ENCODE measurements at regions not wholly inside any gene's neighbourhood (a gene's known extent, or its start where the extent isn't known, plus 50 kb on each side); places are given as distances from the start of the nearest gene placed in this dataset.

DNA sequence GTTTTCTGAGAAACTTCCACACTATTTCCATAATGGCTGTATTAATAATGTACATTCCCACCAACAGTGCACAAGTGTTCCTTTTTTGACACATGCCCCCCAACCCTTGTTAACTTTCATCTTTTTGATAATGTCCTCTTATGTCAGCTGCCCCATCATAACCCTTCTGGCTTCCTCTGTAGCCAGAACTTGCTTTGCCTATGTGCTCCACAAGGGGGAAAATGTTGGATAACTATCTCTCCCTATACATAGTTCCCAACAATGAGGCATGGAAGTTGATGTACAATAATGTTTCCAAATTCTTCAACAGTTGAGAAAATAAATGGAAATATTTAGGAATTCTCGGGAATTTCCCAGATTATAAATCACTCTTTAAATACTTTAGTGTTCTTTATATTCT lies 142.9 kb downstream of the ASB9 start:
- Histone ChIP-seq H3K27me3 (ENCODE audit: insufficient read depth, low read length) (no peaks in the 10 kb centered on the region), H4K20me1 (ENCODE audit: insufficient read depth, low read length) (no peaks in the 10 kb centered on the region), H3K36me3 (ENCODE audit: insufficient read depth, low read length) (no peaks in the 10 kb centered on the region), H3K4me2 (ENCODE audit: low read length) (no peak overlapping the region), H3K4me1 (ENCODE audit: insufficient read depth, low read length) (no peaks in the 10 kb centered on the region), H3K79me2 (ENCODE audit: insufficient read depth, low read length) (no peaks in the 10 kb centered on the region), H3K4me3 (ENCODE audit: insufficient read depth, low read depth, low read length) (no peak overlapping the region), H3K9me3 (ENCODE audit: insufficient read depth, low read depth, low read length) (no peaks in the 10 kb centered on the region), H3K9ac (ENCODE audit: low read length) (no peak overlapping the region), H3K27ac (ENCODE audit: low read depth, low read length) (no peak overlapping the region), H2AFZ (ENCODE audit: low read depth, low read length) (no peak overlapping the region)
- DNase-seq (ENCODE audit: low read depth) (no peak), FAIRE-seq (no peak)
- Mint-ChIP-seq H3K36me3 (ENCODE audit: low read depth, unreplicated experiment) (no peaks in the 10 kb centered on the region), H3K27ac (ENCODE audit: unreplicated experiment) (no peak overlapping the region), H3K4me1 (ENCODE audit: low read depth, unreplicated experiment) (no peaks in the 10 kb centered on the region), H3K9me3 (ENCODE audit: unreplicated experiment) (no peaks in the 10 kb centered on the region), H3K27me3 (ENCODE audit: low read depth, unreplicated experiment) (no peaks in the 10 kb centered on the region), H3K4me3 (ENCODE audit: unreplicated experiment) (no peak overlapping the region)
- no peak for TF ChIP-seq EZH2 (IDR thresholded peaks at IDR 0.05; ENCODE audit: insufficient read depth, low read length)
- TF ChIP-seq, protein P1, sequence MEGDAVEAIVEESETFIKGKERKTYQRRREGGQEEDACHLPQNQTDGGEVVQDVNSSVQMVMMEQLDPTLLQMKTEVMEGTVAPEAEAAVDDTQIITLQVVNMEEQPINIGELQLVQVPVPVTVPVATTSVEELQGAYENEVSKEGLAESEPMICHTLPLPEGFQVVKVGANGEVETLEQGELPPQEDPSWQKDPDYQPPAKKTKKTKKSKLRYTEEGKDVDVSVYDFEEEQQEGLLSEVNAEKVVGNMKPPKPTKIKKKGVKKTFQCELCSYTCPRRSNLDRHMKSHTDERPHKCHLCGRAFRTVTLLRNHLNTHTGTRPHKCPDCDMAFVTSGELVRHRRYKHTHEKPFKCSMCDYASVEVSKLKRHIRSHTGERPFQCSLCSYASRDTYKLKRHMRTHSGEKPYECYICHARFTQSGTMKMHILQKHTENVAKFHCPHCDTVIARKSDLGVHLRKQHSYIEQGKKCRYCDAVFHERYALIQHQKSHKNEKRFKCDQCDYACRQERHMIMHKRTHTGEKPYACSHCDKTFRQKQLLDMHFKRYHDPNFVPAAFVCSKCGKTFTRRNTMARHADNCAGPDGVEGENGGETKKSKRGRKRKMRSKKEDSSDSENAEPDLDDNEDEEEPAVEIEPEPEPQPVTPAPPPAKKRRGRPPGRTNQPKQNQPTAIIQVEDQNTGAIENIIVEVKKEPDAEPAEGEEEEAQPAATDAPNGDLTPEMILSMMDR (IDR thresholded peaks at IDR 0.05; ENCODE audit: insufficient read depth, low read depth, low read length), result no peak

DNA sequence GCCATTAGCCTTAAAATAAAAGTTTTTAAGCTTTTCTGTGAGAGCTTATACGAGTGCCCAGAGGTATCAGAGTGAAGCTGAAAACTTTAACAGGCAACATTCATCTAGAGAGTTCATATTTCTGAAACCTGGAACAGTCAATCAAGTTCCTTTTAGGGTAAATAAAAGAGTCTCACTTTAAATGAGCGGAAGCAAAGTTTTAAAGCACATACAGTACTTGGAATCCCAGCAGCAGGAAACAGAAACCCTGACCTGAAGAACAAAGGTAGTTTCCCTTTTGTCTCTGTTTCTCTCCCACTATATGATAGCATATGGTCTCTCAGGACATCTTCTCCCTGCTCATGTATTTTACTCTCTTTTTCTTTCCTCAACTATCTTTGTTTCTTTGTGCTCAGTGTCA lies 153.0 kb downstream of the ASB9 start:
- Mint-ChIP-seq H3K27me3 (ENCODE audit: low read depth, unreplicated experiment) (no peaks in the 10 kb centered on the region), H3K36me3 (ENCODE audit: low read depth, unreplicated experiment) (no peaks in the 10 kb centered on the region), H3K27ac (ENCODE audit: unreplicated experiment) (no peak overlapping the region), H3K4me3 (ENCODE audit: unreplicated experiment) (no peak overlapping the region), H3K4me1 (ENCODE audit: low read depth, unreplicated experiment) (no peaks in the 10 kb centered on the region), H3K9me3 (ENCODE audit: unreplicated experiment) (no peaks in the 10 kb centered on the region)
- Histone ChIP-seq H3K36me3 (ENCODE audit: insufficient read depth, low read length) (no peaks in the 10 kb centered on the region), H3K4me3 (ENCODE audit: insufficient read depth, low read depth, low read length) (no peak overlapping the region), H3K9me3 (ENCODE audit: insufficient read depth, low read depth, low read length) (no peaks in the 10 kb centered on the region), H3K4me1 (ENCODE audit: insufficient read depth, low read length) (no peaks in the 10 kb centered on the region), H2AFZ (ENCODE audit: low read depth, low read length) (no peak overlapping the region), H3K4me2 (ENCODE audit: low read length) (no peak overlapping the region), H3K79me2 (ENCODE audit: insufficient read depth, low read length) (no peaks in the 10 kb centered on the region), H3K9ac (ENCODE audit: low read length) (no peak overlapping the region), H4K20me1 (ENCODE audit: insufficient read depth, low read length) (no peaks in the 10 kb centered on the region), H3K27ac (ENCODE audit: low read depth, low read length) (no peak overlapping the region), H3K27me3 (ENCODE audit: insufficient read depth, low read length) (no peaks in the 10 kb centered on the region)
- no peak for TF ChIP-seq EZH2 (IDR thresholded peaks at IDR 0.05; ENCODE audit: insufficient read depth, low read length)
- TF ChIP-seq, protein P1 (IDR thresholded peaks at IDR 0.05; ENCODE audit: insufficient read depth, low read depth, low read length), result no peak
- DNase-seq (ENCODE audit: low read depth) (no peak), FAIRE-seq (peak; percentile 60)

DNA sequence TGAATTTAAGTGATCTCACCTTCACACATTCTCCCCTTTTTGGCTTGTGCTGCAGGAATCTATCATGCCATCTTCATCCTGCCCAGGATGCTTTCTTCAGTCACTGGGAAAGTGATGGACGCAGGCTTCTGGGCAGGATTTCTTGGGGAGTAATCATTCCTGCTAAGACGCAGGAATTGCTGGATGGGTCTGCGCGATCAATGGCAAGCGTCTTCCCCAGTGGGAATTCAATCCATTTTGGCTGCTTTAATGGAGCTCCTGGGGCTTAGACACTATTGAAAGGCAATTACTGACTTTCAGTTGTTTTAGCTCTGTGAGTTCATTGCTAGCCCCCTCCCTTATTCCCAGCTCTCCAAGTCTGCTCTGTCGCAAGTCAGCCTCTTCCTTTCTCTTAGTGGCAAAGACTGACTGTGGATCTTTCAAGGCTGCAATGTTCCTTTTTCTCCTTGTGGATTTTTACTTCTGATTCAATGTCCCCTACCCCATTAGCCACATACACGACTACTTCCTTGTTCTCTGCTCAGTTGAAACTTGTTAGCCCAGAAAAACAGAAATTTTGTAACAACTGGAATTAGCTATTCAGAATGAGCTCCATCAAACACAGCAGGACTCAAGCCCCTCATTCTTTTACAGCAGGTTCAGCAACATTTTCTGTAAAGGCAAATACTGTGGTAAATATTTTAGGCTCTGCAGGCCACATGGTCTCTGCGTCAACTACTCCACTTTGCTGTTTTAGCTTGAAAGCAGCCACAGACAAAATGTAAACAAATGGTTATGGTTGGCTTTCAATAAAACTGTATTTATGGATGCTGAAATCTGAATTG lies 154.9 kb downstream of the ASB9 start:
- no peak for DNase-seq (ENCODE audit: low read depth)
- Mint-ChIP-seq H3K36me3 (ENCODE audit: low read depth, unreplicated experiment) (no peaks in the 10 kb centered on the region), H3K27me3 (ENCODE audit: low read depth, unreplicated experiment) (no peaks in the 10 kb centered on the region), H3K4me1 (ENCODE audit: low read depth, unreplicated experiment) (no peaks in the 10 kb centered on the region), H3K4me3 (ENCODE audit: unreplicated experiment) (no peak overlapping the region), H3K9me3 (ENCODE audit: unreplicated experiment) (no peaks in the 10 kb centered on the region), H3K27ac (ENCODE audit: unreplicated experiment) (no peak overlapping the region)
- no peak overlapping the region for H3K27ac ChIP-seq (ENCODE audit: low read depth, low read length)
- no peak overlapping the region for H3K4me2 ChIP-seq (ENCODE audit: low read length)
- H3K27me3 ChIP-seq (ENCODE audit: insufficient read depth, low read length), result no peaks in the 10 kb centered on the region
- H3K4me3 ChIP-seq (ENCODE audit: insufficient read depth, low read depth, low read length), result no peak overlapping the region
- no peak overlapping the region for H3K9ac ChIP-seq (ENCODE audit: low read length)
- no peaks in the 10 kb centered on the region for H4K20me1 ChIP-seq (ENCODE audit: insufficient read depth, low read length)
- H3K79me2 ChIP-seq (ENCODE audit: insufficient read depth, low read length), result no peaks in the 10 kb centered on the region
- peak; percentile 41 for FAIRE-seq
- TF ChIP-seq, protein P1 (IDR thresholded peaks at IDR 0.05; ENCODE audit: insufficient read depth, low read depth, low read length), result no peak
- TF ChIP-seq EZH2 (IDR thresholded peaks at IDR 0.05; ENCODE audit: insufficient read depth, low read length), result no peak
- H3K4me1 ChIP-seq (ENCODE audit: insufficient read depth, low read length), result no peaks in the 10 kb centered on the region
- no peaks in the 10 kb centered on the region for H3K9me3 ChIP-seq (ENCODE audit: insufficient read depth, low read depth, low read length)
- no peaks in the 10 kb centered on the region for H3K36me3 ChIP-seq (ENCODE audit: insufficient read depth, low read length)
- H2AFZ ChIP-seq (ENCODE audit: low read depth, low read length), result no peak overlapping the region

Data from astrocyte (in vitro differentiated cells and primary cell).